GM04503 (cell line): ENCODE measurements at regions not wholly inside any gene's neighbourhood (a gene's known extent, or its start where the extent isn't known, plus 50 kb on each side); places are given as distances from the start of the nearest gene placed in this dataset.
"Not testable (repeated sequence)": the region's sequence is repeated elsewhere in the genome, so short reads cannot be mapped to it uniquely, and the experiment has no call there.

Source experiments
- DNase-seq: peaks from one replicate; pipeline ENCODE4 v3.0.0-alpha.2; 2012; ENCODE audit warnings: low read depth

DNA sequence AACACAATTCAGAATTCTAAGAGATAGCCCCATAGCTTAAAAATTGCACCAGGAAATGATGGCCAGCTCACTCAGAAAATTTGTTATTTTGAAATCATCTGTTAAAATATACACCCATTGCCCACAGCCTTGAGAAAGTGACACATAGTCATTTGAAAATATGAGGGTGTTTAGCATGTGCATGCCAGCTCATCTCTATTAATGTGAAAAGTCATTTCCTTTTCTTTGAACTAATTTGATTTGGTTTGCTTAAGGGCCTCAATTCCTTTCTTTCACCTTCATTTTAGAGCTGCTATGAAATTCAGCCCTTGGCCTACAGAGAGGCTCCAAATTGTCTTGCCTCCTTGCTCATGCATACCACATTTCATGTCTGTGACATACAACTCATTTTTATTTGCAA, 241.4 kb downstream of the PHLDA1 start:
- DNase-seq = no peak

DNA sequence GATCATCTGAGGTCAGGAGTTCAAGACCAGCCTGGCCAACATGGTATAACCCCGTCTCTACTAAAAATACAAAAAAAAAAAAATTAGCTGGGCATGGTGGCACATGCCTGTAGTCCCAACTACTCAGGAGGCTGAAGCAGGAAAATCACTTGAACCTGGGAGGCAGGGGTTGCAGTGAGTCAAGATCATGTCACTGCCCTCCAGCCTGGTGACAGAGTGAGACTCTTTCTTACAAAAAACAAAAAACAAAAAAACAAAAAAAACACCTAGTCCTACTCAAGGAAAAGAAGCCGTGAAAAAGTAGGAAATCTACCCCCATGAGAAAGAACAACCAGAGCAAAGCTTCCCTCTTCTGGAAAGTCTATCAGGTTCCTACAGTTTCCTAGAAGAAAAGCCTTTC, 244.4 kb downstream of the PHLDA1 start:
- not testable (repeated sequence) for DNase-seq

DNA sequence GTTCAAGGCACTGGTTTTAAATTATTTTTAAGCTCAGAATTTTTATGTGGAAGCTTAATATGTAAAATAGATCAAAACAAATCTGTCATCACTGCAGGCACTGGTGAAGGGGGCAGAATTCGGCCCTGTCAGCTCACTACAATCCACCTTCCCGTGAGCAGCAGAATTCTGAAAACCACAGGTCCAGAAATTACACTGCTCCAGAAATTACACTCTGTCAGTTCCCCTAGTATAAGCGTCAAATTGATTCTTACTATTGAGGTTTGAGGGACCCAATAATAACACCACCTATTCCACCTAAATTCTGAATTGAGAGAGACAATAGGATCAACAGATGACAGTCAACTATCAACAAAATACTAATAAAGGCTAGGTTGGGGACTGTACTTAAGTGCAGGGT, 245.5 kb downstream of the PHLDA1 start:
- DNase-seq = no peak

DNA sequence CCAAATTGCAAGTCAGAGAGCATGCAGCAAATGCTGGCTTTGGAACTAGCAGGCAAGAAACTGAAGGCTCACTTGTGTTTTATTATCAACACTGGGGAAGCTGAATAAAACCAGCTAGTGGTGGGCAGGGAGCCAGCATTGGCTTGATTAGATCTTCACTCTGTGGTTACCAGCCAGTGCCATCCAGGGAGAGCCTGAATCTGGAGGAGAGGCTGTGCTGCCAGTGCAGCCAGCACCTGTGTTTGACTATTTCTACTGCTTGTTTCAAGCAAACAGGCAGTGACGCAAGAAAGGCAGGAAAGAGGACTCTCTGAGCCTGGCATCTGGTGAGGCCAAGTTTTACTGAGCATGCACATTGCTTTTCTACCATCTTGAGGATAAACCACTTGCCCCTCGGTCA, 247.0 kb downstream of the PHLDA1 start:
- no peak for DNase-seq

DNA sequence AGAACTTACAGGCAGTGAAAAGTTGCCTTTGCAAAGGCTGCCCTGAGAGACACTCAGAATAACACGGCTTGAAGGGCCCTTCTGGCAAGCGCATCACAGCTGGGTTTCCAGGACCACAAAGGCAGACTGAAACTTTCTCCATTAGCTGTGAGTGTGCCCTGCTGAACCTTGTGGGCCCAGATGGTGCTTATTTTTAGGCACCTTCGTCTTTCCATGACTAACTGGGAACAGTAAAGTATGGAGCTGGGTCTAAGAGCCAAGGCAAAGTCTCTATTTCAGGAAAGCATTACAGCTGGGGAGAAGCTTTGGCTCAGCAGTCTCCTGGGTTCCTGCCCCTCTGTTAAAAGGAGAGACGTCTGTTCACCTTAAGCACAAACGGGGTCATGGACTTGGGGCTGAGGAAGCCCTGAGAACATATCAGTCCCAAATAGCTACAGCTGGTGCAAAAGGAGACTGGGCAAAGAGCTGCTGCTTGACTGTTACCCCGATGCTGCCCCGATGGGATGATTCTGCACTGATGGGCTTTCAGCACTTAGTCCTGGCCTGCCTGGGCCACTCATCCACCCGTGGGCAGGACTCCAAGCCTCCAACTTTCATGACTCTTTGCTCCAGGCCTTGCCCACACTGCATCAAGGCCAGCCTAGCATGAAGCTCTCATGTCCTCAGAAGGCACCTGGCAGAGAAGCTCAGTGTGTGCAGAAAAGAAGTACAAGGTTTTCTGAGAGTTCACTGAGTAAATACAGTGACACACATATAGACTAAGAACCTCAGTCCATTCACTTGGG, 248.3 kb downstream of the PHLDA1 start:
- no peak for DNase-seq

DNA sequence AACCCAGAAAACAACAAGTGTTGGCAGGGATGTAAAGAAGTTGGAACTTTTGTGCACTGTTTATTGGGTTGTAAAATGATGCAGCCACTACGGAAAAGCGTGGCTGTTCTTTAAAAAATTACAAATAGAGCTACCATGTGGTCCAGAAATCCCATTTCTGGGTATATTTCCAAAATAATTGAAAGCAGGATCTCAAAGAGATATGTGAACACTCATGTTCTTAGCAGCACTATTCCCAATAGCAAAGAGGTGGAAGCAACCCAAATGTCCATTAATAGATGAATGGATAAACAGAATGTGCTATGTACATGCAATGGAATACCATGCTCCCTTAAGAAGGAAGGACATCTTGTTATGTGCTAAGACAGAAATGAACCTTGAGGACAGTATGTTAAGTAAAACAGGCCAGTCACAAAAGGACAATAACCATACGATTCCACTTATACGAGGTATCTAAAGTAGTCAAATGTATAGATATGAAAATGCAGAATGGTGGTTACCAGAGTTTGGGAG, 249.5 kb downstream of the PHLDA1 start:
- DNase-seq = no peak

DNA sequence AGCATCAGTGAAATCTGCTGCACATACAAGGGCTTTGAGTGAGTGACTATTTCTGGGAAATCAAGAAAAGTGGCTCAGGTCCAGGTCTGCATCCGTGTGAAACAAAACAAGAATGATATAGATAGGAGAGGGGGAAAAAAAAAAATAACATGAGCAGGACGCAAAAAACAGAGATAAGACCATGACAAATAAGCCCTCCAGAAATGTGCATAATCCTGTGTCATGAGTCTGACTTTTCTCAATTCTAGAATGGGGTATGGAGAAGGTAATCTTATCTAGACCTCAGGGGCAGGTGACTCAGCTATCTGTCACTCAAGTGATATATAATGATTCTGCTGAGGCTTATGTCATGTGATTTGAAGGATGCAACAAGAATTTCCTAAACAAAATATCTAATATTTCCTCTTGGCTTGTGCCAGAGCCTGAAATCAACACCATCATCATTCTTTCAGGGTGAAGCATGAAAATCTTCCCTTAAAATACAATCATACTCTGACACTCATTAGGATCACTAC, 250.0 kb downstream of the PHLDA1 start:
- DNase-seq = no peak

DNA sequence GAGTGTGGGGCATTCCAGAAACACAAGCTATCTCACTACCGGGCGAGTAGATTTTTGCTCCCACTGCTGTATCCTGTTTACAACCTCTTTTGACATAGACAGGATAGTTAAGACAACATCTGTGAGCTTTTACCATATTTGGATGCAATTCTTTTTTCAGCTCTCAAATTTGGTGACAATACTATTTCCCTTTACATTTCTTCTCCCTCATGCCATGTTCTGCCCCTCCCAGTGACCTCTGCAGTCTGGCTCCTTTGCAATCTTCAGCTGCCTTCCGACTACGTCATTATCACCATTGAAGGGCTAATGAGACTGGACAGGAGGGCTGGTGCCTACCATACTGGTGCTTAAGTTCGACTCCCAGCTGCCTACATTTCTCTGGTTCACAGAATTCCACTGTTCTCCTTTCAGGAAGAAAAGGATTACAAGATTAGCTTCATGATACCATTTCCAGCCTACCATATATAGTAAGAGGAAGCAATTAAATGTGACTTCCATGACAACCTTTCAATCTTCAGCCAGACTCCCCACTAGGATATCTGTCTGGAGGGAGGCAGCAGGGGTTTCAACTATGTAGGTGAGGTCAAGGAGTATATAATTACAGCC, 251.6 kb downstream of the PHLDA1 start:
- DNase-seq = no peak

DNA sequence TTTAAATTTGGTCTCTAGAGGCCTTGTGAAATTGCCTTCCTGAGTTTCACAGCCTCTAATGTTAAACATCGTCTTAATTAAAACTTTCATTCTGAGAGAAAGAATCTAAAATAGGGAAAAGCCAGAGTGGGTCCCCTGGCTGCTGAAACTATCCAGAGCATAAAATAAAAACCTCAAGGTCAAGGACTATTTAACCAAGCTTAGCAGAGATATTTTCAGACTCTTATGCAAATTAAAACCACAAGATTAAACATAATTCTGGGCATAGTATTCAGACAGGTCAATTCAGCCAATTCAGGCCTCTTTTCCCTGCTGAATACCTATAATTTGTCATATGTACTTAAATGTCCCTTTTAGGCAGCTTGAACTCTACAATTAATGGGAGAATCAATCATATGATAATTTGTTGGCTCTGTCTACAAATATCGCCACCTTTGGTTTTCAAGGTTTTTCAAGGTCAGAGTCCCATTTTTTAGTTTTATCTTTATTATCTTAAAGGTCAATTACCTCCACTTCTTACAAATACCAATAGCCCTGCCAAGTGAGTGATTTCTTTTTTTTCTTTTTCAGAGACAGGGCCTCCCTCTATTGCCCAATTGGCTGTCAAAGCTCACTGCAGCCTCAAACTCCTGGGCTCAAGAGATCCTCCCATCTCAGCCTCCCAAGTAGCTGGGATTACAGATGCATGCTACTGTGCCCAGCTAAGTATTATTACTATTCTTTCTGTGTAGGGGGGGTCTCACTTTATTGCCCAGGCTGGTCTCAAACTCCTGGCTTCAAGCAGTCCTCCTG, 257.1 kb downstream of the PHLDA1 start:
- DNase-seq = no peak

DNA sequence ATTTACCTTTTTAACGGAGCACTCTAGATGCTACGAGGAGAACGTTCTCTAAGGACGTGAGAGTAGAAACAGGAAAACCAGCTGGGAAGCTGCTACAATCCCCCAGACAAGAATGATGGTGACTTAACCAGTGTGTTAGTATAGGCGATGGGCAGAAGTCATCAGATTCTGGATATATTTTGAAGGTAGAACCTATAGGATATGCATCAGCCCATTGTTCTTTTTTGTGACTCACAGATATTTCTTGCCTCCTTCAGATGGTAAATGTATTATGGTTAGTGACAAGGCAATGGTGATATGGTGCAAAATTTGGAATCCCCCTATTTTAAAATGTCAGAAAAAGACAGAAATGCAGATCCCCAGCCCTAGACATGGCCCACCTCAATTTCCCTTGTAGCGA, 258.2 kb downstream of the PHLDA1 start:
- DNase-seq = no peak

DNA sequence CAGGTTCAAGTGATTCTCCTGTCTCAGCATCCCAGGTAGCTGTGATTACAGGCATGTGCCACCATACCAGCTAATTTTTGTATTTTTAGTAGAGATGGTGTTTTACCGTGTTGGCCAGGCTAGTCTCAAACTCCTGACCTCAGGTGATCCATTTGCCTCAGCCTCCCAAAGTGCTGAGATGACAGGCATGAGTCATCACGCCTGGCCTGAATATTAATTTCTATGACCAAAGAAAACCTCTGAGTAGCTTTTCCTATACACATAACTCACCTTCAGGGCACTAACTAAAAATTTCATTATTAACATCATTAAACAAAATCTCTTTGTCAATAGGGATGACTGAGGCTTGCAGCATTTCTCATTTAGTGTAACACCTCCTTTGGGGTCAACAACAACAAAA, 259.6 kb upstream of the KRR1 start:
- no peak for DNase-seq

DNA sequence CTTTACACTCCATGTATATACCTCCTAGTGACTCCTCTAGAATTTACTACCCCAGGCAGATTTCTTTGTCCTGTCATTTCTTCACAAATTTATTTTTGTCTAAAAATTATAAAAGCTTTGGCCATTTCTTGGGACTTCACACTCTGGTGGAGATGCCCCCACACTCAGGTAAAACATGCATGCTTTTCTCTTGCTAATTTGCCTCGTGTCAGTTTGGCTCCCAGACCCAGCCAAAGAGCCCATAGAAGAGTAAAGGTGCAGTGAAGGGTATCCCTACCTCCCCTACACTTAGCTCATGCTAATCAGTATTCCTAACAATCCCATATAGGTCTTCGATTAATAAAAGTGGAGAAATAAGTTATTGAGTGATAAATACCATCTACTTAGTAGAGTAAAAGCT, 256.5 kb upstream of the KRR1 start:
- DNase-seq = no peak

DNA sequence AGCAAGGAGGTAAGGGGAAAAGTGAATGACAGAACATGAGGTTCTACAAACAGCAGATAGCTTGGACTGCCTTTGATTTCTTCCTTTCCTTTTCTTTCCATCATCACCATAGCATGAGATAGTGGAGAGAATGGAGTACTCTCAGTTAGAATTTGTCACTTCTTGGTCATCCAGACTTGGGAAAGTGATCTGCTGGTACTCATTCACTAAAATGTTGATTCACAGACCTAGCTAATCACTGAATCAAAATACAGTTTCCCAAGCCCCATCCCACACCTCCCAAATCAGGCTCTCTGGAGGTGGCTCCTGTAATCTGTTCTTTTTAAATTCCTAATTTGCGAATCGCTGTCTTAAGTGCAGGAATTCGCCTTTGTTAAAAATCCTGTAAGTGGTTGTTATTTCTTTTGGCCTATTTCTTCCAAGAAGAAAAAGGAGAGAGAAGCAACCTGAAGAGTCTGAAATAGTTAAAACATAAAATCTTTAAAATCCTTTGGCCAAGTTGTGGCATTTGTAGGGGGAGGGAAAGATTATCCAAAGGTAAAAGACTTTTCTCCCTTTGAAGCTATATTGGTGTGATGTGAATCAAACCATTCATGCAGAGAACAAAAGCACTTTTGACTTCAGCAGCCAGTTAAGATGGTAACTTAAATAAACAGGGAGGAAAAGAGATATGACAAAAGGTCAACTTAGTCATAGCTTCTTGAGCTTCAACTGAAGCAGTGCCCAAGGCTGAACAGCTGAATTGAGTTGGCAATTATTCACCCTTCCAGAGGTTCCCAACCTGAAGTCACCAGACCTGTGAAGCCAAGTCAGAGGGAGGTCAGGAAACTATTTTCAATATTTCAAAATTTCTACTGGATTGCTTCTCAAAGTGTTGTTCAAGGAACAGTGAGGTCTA, 255.1 kb upstream of the KRR1 start:
- no peak for DNase-seq

DNA sequence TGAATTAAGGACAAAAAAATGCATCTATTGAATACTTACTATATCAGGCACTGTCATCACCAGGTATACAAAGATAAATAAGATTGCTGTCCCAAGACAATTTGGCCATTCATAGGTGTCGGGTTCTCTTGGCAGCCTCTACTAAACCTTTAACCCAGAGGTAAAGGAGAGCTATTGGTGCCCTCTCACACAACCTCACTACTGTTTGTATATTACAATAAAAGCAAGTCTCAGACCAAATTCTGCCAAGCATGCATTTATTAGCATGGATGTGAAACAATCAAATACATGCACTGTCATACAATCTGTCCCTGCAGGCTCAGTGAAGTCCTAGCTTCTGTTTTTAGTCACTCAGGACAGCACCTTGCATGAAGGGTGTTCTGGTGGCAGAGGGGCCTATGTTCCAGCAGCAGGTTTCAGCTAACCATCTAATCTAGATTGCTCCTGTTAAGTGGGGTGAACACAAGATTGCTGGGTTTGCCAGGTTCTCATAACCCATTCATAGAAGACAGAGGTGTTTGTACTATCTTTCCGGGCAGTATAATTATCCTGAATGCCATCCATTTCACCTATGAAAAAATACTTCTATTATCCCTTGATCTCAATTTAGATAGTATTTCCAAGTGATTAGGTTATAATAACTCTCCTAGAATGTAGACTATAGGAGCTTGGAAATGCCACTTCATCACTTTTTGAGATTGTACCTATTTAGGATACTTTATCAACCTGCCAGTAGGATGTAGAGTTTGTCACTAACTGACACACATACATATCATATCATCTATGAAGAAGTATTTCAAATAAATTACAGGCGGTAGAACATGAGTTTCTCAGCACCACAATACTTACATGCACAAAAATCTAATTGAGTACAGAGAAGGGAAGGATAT, 254.0 kb upstream of the KRR1 start:
- no peak for DNase-seq

DNA sequence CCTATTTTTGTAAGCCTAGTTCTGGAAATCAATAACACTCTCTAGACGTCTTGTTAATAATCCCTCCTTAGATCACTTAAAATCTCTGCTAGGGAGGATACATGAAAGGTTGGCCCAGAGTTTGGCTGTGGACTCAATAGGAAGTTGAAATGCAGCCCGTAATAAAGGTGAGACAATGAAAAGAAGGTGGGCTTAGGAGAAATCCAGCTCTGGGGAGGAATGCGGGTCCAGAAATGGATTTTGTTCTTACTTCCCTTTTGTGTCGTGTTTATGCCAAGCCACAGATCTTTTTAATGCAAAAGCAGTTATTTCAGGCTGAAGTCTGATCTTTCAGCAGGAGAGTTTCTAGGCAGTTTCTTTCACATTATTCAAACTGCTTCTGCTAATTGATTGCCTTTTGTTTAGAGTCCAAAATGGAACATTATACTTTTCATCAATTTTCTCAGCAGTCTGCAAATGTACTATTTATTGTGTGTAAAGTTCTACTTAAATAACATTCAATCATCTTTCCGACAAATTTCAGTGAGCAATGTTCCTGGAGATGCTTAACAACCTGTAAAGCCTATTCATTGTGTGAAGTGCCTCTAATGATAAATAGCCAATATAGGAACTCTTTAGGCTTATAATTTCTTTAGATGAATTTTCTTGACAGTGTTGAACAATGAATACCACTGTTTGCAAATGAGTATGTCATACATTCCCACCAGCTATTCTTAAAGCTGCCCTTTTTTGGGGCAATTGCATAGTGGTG, 252.9 kb upstream of the KRR1 start:
- DNase-seq = no peak

DNA sequence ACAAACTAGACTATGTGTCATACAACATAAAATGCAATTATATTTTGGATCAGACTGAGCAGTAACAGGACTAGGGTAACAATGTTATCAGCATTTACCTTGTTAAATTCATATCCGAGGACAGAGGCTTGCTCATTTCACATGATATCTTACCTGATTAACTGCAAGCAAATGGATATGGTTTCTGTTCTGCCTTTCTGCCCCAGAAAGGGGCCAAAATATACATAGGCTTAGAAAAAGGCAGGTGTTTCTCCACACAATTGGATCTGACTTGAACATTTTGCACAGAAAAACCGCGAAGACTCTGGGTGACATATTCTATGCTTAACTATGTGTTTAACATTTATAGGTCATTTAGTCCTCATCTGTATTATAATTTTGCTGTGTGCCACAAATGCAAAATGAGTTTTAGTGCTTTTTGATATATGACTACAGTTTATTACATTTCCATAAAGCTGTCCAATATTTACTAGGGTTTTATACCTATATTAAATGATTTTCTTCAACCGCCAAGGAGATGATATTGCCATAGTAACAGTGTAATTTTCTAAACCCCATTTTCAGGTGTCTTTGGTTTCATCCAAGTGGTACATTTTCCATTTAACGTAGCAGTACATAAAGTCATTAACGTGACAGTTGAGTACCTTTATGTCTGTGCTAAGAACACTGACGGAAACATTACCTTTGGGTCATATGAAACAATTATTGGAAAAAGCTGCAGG, 249.3 kb upstream of the KRR1 start:
- no peak for DNase-seq

DNA sequence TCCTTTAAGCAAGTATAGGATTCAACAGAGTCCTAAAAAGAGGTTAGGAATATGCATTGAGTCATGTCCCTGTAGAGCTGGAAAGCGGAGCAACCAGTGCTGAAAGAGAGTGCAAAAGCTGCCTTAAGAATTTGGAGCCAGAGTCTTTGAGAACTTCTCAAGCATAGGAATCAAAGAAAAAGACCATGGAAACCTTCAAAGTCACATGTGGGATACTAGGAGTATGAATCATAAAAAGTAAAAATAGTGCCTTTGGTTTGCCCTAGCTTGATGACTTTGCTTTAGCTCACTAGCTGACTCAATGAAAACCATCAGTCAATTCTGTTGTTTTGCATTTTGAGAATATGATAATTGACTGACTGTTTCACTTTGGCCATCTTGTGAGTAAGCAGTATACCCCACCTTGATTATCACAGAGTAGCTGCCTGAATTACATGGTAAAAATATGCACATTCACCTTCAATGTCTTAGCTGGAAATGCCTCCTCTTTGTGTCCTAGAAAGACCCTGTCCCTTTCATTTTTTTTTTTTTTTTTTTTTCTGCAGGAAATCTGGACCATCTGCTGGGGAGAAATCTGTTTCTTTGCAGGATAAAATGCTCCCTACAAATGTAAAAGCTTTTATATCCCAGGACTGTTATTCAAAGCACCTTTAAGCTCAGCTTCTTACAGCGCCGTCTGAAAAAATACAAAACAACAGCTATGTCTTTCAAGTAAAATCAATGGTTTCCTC, 248.6 kb upstream of the KRR1 start:
- DNase-seq = peak; percentile 51

DNA sequence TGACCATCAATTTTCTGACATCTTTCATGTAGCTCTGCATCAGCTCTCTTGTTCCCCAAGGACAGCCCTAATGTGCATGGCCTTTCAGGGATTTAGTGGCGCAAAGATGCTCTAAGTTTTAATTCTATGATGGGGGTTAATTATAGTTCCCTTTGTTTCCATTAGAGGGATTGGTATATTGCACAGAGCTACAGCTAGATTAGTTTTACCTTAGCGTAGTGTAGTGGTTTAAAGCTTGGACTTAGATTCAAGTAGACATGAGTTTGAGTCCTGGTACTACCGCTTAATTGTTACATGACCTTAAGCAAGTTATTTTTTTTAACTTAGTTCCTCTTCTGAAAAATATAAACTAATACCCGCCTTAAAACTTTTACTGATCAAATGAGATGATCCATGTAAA, 247.8 kb upstream of the KRR1 start:
- no peak for DNase-seq

DNA sequence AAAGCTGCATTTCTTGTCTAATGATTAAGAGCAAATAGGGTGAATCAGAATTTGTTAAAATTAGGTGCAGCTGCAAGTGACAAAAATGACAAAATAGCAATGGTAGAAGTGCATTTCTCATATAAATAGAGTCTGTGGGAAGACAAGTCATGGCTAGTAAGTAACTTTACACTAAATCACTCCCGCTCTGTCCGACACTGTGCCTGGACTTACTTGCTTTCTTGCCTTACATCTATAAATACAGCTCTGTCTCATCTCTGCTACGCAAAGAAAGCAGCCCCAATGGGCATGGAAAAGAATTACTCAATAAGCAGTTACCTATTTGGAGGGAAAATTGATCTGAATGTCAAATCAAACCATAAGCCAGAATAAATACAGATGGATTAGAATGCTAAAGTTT, 245.4 kb upstream of the KRR1 start:
- DNase-seq = no peak
